Activated T-cell treated with anti-CD3 and anti-CD28 coated beads, Interleukin-2, amount 50 U/mL, for 72 hours (primary cell): ENCODE measurements at regions not wholly inside any gene's neighbourhood (a gene's known extent, or its start where the extent isn't known, plus 50 kb on each side); places are given as distances from the start of the nearest gene placed in this dataset.

ENCODE experiments used
- ATAC-seq, 2 donors: fragments of 150-1000 bp; cut with Tn5 transposase; replicated peaks in 1 of 2; 2 replicates each; pipeline ENCODE4 v1.10.0; 2021; ENCODE audit warnings: moderate library complexity in 2 of 2, mild to moderate bottlenecking in 1 of 2
- DNase-seq, 2 donors: peaks; one replicate each; pipeline ENCODE4 v3.0.0; 2021 to 2022; ENCODE audit warnings: mixed read lengths in 1 of 2
- H3K27ac Mint-ChIP-seq: one replicate; pipeline ENCODE4 v1.8.0; 2022; ENCODE audit warnings: mild to moderate bottlenecking, moderate library complexity, mixed read lengths
- H3K27me3 Mint-ChIP-seq: one replicate; pipeline ENCODE4 v1.8.0; 2022; ENCODE audit warnings: low read depth, mixed read lengths
- H3K36me3 Mint-ChIP-seq, 2 donors: one replicate each; pipeline ENCODE4 v1.8.0; 2022; ENCODE audit warnings: mixed read lengths in 2 of 2, mild to moderate bottlenecking in 1 of 2; ENCODE audit not compliant: insufficient read depth in 2 of 2
- H3K4me1 Mint-ChIP-seq: one replicate; pipeline ENCODE4 v1.8.0; 2022; ENCODE audit warnings: low read depth, mixed read lengths
- H3K4me3 Mint-ChIP-seq, 2 donors: one replicate each; pipeline ENCODE4 v1.8.0; 2022; ENCODE audit warnings: mild to moderate bottlenecking in 2 of 2, mixed read lengths in 2 of 2, moderate library complexity in 2 of 2
- H3K9me3 Mint-ChIP-seq, 2 donors: one replicate each; pipeline ENCODE4 v1.8.0; 2022; ENCODE audit warnings: mixed read lengths in 2 of 2

DNA sequence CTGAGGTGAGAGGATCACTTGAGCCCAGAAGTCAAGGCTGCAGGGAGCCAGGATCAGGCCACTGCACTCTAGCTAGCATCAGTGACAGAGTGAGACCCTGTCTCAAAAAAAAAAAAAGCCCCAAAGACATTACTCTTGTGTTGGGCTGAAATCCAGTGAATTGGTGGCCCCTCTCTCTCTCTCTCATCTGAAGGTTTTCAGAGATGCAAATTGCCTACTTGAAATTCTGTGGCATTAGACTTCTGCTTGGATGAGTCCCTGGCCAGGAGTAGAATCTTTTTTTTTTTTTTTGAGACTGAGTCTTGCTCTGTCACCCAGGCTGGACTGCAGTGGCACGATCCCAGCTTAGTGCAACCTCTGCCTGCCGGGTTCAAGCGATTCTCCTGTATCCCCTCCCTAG lies 112.0 kb upstream of the ATF7IP start:
- ATAC-seq (no peak), DNase-seq (no peak)
- H3K4me1 Mint-ChIP-seq, result peaks cover 66% of the 10 kb centered on the region
- H3K27me3 Mint-ChIP-seq, result no peaks in the 10 kb centered on the region
- H3K4me3 Mint-ChIP-seq, result no peak overlapping the region
- peaks cover 0 to 2% of the 10 kb centered on the region in 2 donors for H3K9me3 Mint-ChIP-seq
- H3K27ac Mint-ChIP-seq, result no peak overlapping the region
- H3K36me3 Mint-ChIP-seq, result peaks cover 4 to 7% of the 10 kb centered on the region in 2 donors

DNA sequence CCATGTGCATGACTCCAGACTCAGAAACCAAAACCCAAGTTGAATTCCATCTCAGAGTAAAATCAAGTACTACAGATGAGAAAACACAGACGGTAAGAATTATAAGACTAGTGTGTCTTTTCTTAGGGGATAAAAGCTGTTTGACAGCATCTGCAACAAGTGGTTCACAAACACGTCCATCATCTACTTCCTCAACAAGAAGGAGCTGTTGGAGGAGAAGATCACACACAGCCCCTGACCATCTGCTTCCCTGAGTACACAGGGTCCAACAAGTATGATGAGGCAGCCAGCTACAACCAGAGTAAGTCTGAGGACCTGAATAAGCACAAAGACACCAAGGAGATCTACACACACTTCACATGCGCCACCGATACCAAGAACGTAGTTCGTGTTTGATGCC lies 110.7 kb upstream of the ATF7IP start:
- no peaks in the 10 kb centered on the region for H3K27me3 Mint-ChIP-seq
- peaks cover 0 to 3% of the 10 kb centered on the region in 2 donors for H3K9me3 Mint-ChIP-seq
- ATAC-seq (no peak), DNase-seq (no peak)
- peak overlapping the region; percentile 61 for H3K27ac Mint-ChIP-seq
- no peak overlapping the region for H3K4me3 Mint-ChIP-seq
- peaks cover 74% of the 10 kb centered on the region for H3K4me1 Mint-ChIP-seq
- H3K36me3 Mint-ChIP-seq, result peaks cover 7 to 10% of the 10 kb centered on the region in 2 donors

DNA sequence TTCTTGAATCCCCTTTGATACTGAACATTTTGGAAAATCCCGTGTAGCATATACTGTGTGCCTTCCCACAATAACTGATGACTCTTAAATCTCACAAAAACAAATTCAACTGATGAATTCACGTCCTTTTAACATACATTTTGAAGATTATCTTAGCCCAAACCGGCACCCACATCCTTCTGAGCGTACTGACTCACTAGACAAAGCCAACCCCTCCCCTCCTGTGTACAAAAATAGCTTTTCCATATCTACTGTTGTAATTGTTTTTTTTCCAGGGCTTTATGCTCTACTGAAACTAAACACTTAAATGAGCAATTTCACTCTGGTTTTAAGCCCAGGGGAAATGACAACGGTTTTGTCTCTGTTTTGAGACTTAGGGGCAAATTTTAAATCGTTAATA lies 109.4 kb upstream of the ATF7IP start:
- peak overlapping the region; percentile 82 to 88 for H3K4me3 Mint-ChIP-seq
- peak; percentile 58 to 63 for DNase-seq
- H3K36me3 Mint-ChIP-seq, result peaks cover 7 to 11% of the 10 kb centered on the region in 2 donors
- ATAC-seq, result peak; percentile 63 to 69
- H3K27ac Mint-ChIP-seq, result peak overlapping the region; percentile 98
- H3K9me3 Mint-ChIP-seq, result peaks cover 0 to 6% of the 10 kb centered on the region in 2 donors
- H3K27me3 Mint-ChIP-seq, result no peaks in the 10 kb centered on the region
- H3K4me1 Mint-ChIP-seq, result peaks cover 74% of the 10 kb centered on the region

DNA sequence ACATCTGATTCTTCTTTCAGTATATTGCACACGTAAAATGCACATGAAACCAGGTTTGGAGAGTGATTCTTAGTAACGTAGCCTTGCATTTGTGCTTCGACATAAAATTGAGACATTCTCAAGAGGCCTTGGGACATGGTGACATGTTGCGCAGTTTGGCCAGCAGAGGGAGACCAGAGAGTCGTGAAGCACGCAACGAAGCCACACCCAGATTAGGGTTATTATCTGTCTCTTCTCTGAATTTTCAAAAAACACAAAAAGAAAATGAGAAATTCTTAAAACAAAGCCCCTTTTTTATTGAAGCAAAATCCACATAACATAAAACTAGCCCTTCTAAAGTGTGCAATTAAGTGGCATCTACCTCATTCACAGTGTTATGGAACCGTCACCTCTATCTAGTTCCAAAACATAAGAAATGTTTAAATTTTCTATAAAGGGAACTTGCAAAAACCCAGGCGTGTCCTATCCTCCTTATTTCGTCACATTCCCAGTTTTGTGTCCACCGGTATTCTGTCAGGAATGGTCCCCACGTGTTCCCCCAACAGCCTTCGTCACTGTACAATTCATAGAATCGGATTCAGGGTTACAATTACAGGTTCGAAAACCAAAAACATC lies 108.8 kb upstream of the ATF7IP start:
- Mint-ChIP-seq H3K9me3 (peaks cover 0 to 6% of the 10 kb centered on the region in 2 donors), H3K4me1 (peaks cover 69% of the 10 kb centered on the region)

DNA sequence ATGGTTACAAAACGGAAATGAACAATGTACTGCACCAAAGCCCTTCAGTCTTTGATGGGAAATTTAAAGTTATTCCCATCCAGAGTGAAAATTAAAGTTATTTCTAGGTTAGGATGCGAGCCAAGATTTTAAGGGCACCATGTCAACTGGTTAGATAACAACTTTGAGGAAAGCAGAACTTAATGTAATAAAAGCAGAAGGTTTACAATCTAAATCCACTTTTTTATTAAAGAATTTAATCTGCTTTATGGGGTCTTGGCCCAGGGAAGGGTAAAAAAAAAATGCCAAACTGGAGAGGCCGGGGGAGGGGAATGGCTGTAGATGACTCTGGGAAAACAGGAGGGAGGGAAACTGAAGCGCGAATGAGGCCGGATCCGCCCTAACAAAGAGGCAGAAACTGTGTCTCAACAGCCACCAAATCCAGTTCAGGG lies 108.2 kb upstream of the ATF7IP start:
- Mint-ChIP-seq H3K4me1 (peaks cover 65% of the 10 kb centered on the region), H3K36me3 (peaks cover 7 to 11% of the 10 kb centered on the region in 2 donors), H3K27ac (peak overlapping the region; percentile 98), H3K27me3 (no peaks in the 10 kb centered on the region), H3K9me3 (peaks cover 0 to 6% of the 10 kb centered on the region in 2 donors), H3K4me3 (peak overlapping the region; percentile 82 to 88)
- DNase-seq, result no peak
- no peak for ATAC-seq

More for the DNA sequence above, 108.8 kb upstream of the ATF7IP start:
- peak; percentile 56 to 66 for ATAC-seq
- Mint-ChIP-seq H3K27me3 (no peaks in the 10 kb centered on the region), H3K4me3 (peak overlapping the region; percentile 82 to 88), H3K27ac (peak overlapping the region; percentile 98), H3K36me3 (peaks cover 7 to 11% of the 10 kb centered on the region in 2 donors)
- DNase-seq, result peak; percentile 79 to 82

DNA sequence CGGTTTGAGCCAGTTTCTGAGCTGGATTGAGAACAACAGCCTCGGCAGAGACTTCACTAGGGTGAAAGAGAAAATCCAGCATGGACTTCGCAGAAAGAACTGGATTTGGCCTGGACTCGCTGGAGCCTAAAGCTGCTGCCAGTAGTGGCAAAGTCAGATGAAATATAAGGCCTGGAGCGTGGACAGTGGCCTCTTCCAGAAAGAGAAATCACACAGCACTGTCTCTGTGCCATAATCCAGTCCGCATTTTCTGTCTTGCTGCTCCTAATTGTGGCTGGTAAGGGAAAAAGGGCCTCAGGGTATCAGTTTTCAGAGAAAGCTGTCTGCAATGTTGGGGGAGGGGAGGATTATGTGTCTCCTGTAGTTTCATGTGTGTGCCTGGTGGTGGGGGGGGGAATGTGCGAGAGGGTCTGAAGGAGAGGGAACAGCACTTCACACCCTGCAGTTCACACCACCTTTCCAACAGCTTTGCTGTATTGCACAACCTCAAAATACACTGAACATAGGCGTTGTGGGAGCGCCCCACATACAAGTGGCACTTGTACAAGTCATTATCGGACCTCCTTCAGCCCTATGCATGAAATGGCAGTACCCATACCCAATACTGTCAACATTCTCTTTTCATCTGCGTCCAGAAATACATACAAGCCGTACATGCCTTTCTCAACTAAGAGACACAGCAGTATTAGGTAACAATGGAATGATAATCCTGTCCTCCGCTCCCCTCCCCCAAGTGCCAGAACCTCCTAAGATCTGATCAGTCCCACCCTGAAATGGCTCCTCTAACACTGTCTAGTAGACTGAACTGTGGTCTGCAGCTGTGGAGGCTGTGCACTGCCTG lies 107.5 kb upstream of the ATF7IP start:
- Mint-ChIP-seq H3K9me3 (peaks cover 0 to 6% of the 10 kb centered on the region in 2 donors), H3K36me3 (peaks cover 7 to 11% of the 10 kb centered on the region in 2 donors), H3K27ac (peak overlapping the region; percentile 98), H3K27me3 (no peaks in the 10 kb centered on the region), H3K4me3 (peak overlapping the region; percentile 82 to 88), H3K4me1 (peaks cover 59% of the 10 kb centered on the region)
- peak; percentile 90 for DNase-seq
- peak; percentile 74 to 76 for ATAC-seq

DNA sequence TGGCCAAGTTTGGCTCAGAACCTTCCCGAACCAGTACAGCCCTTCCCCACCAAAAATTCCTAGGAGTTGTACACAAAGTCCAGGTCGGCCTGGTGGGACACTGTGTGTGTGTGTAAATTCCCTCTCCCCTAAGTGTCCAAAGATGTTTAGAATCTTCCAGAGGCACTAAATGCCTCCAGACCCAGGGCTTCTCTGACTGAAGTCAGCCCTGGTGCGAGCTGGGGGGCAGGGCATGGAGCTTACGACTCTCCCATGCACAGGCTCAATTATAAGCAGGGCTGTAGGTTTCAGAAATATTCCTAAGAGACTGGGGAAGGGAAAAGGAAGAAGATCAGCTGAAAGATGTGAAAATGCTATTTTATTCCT lies 106.9 kb upstream of the ATF7IP start:
- Mint-ChIP-seq H3K4me1 (peaks cover 53% of the 10 kb centered on the region), H3K9me3 (peaks cover 0 to 6% of the 10 kb centered on the region in 2 donors), H3K4me3 (peak overlapping the region; percentile 41 to 88), H3K27me3 (no peaks in the 10 kb centered on the region), H3K27ac (peak overlapping the region; percentile 54), H3K36me3 (peaks cover 7 to 11% of the 10 kb centered on the region in 2 donors)
- ATAC-seq, result no peak
- DNase-seq, result no peak

DNA sequence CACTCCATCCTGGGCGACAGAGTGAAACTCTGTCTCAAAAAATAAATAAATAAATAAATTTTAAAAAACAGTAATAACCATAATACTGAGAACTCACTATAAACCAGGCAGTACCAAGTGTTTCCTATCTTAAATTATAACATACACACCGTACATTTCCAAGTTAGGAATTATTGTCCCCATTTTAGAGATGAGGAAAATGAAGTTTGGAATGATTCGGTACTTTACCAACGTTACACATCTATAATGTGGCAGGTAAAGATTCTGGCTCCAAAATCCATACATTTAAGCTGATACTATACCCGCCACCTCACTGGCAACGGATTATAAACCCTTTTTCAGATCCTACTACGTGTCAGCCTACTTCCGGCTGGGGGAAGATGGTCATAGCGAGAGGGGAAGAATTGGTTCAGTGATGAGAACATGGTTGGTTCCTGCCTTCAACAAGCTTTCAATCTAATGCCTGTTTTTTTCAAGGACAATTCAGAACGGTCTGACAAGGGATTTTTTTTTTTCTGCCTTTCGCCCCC lies 105.9 kb upstream of the ATF7IP start:
- H3K9me3 Mint-ChIP-seq, result peaks cover 1 to 7% of the 10 kb centered on the region in 2 donors
- peaks cover 50% of the 10 kb centered on the region for H3K4me1 Mint-ChIP-seq
- H3K4me3 Mint-ChIP-seq, result no peak overlapping the region
- no peaks in the 10 kb centered on the region for H3K27me3 Mint-ChIP-seq
- no peak overlapping the region for H3K27ac Mint-ChIP-seq
- DNase-seq (no peak), ATAC-seq (no peak)
- peaks cover 7 to 13% of the 10 kb centered on the region in 2 donors for H3K36me3 Mint-ChIP-seq

DNA sequence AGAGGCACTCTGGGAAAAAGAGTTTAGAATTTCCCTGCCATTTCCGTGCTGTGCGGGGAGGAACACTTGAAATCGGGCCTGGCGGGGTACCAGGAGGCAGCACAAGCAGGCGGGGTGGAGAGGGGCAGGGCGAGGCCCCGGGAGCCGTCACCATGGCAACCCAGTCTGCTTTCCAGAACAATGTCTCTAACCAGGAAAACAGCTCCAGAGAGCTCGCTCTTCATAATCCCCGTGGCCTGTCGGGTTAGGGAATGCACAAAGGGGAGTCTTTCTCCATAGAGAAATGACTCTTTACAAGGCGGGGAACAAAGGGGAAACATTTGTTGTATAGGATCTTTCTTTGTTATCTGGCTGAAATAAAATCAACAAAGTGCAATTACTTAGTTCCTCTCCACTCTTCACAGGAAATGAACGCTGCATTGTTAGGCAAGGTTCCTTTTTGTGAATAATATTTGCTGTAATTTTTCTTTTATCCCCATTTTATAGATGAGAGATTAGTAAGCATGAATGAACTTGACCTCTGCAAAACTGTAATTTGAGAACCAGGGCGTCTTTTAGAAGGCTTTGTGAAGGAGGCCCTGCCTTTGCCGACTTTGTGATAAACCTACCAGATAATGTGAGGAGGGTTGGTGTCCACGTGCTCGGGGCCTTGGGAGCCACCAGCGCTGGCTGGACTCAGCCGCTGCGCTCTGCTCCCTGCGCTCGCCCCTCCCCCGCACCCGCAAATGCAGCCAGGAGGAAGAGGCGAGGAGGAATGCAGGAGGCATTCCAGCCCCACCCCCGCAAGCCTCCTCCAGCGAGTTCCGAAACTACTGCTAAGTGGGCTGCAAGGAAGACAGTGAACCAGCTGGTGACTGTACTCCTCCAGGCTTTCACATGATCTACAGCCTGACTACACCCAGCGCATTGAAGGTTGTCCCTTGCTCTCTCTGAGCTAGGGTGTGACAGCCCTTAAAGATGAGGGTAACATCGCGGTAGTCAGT lies 105.2 kb upstream of the ATF7IP start:
- H3K4me3 Mint-ChIP-seq, result no peak overlapping the region
- no peak for DNase-seq
- no peak overlapping the region for H3K27ac Mint-ChIP-seq
- ATAC-seq, result no peak
- H3K9me3 Mint-ChIP-seq, result peaks cover 3 to 5% of the 10 kb centered on the region in 2 donors
- H3K36me3 Mint-ChIP-seq, result peaks cover 5 to 10% of the 10 kb centered on the region in 2 donors
- H3K27me3 Mint-ChIP-seq, result no peaks in the 10 kb centered on the region
- H3K4me1 Mint-ChIP-seq, result peaks cover 43% of the 10 kb centered on the region

DNA sequence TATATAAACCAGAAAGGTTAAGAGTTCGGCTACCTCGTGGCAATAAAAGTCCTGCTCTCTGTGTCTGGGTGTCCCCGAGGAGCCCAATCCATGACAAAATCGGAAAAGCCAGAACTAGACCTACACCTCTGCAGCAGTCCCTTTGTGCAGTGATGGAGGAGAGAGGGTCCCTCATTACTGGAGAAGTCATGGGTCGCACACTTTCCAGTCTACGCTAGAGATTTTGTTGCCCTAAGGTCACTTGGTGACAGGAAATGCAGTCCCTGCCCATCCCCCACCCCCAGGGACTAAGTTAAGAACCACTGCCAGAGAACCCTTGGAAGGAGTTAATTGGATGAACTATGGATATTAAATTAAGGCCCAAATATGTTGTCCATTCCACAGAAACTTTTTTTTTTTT lies 104.4 kb upstream of the ATF7IP start:
- no peak for ATAC-seq
- H3K4me3 Mint-ChIP-seq, result no peak overlapping the region
- no peak for DNase-seq
- peaks cover 5 to 10% of the 10 kb centered on the region in 2 donors for H3K36me3 Mint-ChIP-seq
- no peaks in the 10 kb centered on the region for H3K27me3 Mint-ChIP-seq
- peaks cover 35% of the 10 kb centered on the region for H3K4me1 Mint-ChIP-seq
- H3K27ac Mint-ChIP-seq, result no peak overlapping the region
- peaks cover 3 to 5% of the 10 kb centered on the region in 2 donors for H3K9me3 Mint-ChIP-seq

DNA sequence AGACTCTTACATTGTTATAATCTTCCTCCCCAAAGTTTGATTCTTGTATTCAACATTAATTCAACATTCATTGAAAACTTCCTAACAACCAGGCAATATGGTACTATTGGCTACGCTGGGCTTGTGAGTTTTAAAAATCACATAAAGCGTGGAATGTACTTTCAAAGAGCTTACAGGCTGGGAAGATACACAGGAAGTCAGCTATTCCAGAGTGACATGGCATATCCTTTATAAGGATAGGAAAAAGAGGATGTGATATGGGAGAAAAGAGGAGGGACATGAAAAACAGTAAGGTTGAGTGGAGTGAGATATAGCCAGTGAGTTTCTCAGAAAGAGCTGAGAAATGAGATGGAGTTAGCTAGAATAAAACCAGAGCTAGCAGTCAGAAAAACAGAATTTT lies 103.6 kb upstream of the ATF7IP start:
- DNase-seq, result no peak
- Mint-ChIP-seq H3K36me3 (peaks cover 5 to 10% of the 10 kb centered on the region in 2 donors), H3K27ac (no peak overlapping the region), H3K4me3 (no peak overlapping the region), H3K4me1 (peaks cover 28% of the 10 kb centered on the region), H3K27me3 (no peaks in the 10 kb centered on the region), H3K9me3 (peaks cover 3 to 5% of the 10 kb centered on the region in 2 donors)
- no peak for ATAC-seq

DNA sequence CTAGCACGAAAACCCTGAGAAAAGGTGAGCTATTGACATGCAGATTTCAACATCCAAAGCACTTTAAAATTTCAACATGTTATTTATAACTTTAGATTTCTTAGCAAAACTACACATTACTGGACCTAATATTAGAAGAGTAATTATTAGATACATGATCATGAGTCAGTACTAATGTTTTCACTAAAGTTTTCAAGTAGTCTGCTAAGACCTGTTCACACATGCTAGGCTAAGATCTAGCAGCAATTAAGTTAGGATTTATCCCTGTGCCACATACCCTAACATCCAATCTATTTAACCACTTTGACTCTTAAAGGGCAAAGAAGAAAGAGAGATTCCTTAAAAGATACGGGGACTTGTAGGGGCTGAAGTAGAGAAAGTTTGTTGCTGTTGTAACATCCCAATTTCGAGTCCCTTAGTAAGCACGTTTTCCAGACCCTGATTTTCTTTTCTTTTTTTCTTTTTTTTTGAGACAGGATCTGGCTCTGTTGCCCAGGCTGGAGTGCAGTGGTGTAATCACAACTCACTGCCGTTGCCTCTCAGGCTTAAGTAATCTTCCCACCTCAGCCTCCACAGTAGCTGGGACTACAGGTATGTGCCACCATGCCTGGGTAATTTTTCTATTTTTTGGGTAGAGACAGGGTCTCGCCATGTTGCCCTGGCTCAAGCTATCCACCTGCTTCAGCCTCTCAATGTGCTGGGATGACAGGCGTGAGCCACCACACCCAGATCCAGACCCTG lies 102.5 kb upstream of the ATF7IP start:
- peaks cover 17% of the 10 kb centered on the region for H3K4me1 Mint-ChIP-seq
- H3K4me3 Mint-ChIP-seq, result no peak overlapping the region
- ATAC-seq (no peak), DNase-seq (no peak)
- H3K27me3 Mint-ChIP-seq, result no peaks in the 10 kb centered on the region
- peaks cover 5 to 10% of the 10 kb centered on the region in 2 donors for H3K36me3 Mint-ChIP-seq
- H3K9me3 Mint-ChIP-seq, result peaks cover 3 to 5% of the 10 kb centered on the region in 2 donors
- H3K27ac Mint-ChIP-seq, result no peak overlapping the region
